OCI-LY7 (cell line): ENCODE measurements at regions not wholly inside any gene's neighbourhood (a gene's known extent, or its start where the extent isn't known, plus 50 kb on each side); places are given as distances from the start of the nearest gene placed in this dataset.

Experiments
- BruUV-seq: library from RNA; stranded (reverse); fragments of 400-500 nt; replicated peaks from 2 replicates; lab custom pipeline; 2021; lab: Mats Ljungman, UMichigan
- CTCF ChIA-PET: fragments of 300-600 bp; sonication (Branson Sonifier 250); formaldehyde crosslinking; loops from one replicate; lab custom pipeline; 2022; ENCODE audit warnings: antibody characterized with exemption; ENCODE audit not compliant: unreplicated experiment; lab: Charles Lee
- POLR2A ChIA-PET: fragments of 300-600 bp; sonication (Branson Sonifier 250); formaldehyde crosslinking; loops from one replicate; lab custom pipeline; 2022; ENCODE audit warnings: antibody characterized with exemption; lab: Charles Lee
- DNase-seq: peaks from one replicate; pipeline ENCODE4 v3.0.0-alpha.2; 2015; ENCODE audit warnings: low spot score
- H2AFZ ChIP-seq: fragments of 200-600 bp; sonication (generic), shearing (Covaris generic); 2 replicates; pipeline ENCODE4 v1.6.1; 2014; ENCODE audit warnings: mild to moderate bottlenecking, antibody characterized with exemption, low read length, moderate library complexity
- H3K27ac ChIP-seq: fragments of 200-600 bp; sonication (generic); 2 replicates; pipeline ENCODE4 v1.5.1; 2014; ENCODE audit warnings: mixed run types, low read depth, mild to moderate bottlenecking, moderate library complexity, low read length, inconsistent platforms; ENCODE audit not compliant: poor library complexity, severe bottlenecking
- H3K36me3 ChIP-seq: fragments of 200-600 bp; sonication (generic); 2 replicates; pipeline ENCODE4 v1.6.1; 2014; ENCODE audit warnings: mild to moderate bottlenecking, antibody characterized with exemption, low read length, moderate library complexity, mixed read lengths; ENCODE audit not compliant: insufficient read depth
- H3K4me1 ChIP-seq: fragments of 200-600 bp; sonication (generic); 2 replicates; pipeline ENCODE4 v1.5.1; 2014; ENCODE audit warnings: mild to moderate bottlenecking, low read length; ENCODE audit not compliant: insufficient read depth, poor library complexity, severe bottlenecking
- H3K4me2 ChIP-seq: fragments of 200-600 bp; sonication (generic); 2 replicates; pipeline ENCODE4 v1.6.1; 2014; ENCODE audit warnings: mild to moderate bottlenecking, low read length
- H3K4me3 ChIP-seq: fragments of 200-600 bp; sonication (generic); 2 replicates; pipeline ENCODE4 v1.5.1; 2014; ENCODE audit warnings: mild to moderate bottlenecking, low read depth, low read length; ENCODE audit not compliant: poor library complexity, severe bottlenecking
- H3K79me2 ChIP-seq: fragments of 200-600 bp; sonication (generic); 2 replicates; pipeline ENCODE4 v1.6.1; 2016; ENCODE audit warnings: low read depth, mild to moderate bottlenecking, low read length, moderate library complexity, mixed read lengths; ENCODE audit not compliant: insufficient read depth
- H3K9me2 ChIP-seq: fragments of 200-600 bp; sonication (generic); 2 replicates; pipeline ENCODE4 v1.6.1; 2016; ENCODE audit warnings: mild to moderate bottlenecking, low read length, mixed read lengths; ENCODE audit not compliant: insufficient read depth
- H3K9me3 ChIP-seq: fragments of 200-600 bp; sonication (generic); 2 replicates; pipeline ENCODE4 v1.6.1; 2014; ENCODE audit warnings: mild to moderate bottlenecking, mixed run types, low read length, mixed read lengths
- H4K20me1 ChIP-seq: fragments of 200-600 bp; sonication (generic); 2 replicates; pipeline ENCODE4 v1.6.1; 2014; ENCODE audit warnings: mild to moderate bottlenecking, antibody characterized with exemption, low read length, moderate library complexity, mixed read lengths; ENCODE audit not compliant: insufficient read depth
- EZH2phosphoT487 ChIP-seq: fragments of 200-600 bp; sonication (generic); IDR thresholded peaks from 2 replicates; pipeline ENCODE4 v1.6.1; 2018; ENCODE audit warnings: low read depth, borderline replicate concordance, mild to moderate bottlenecking, mixed run types, antibody characterized with exemption, low read length, moderate library complexity, mixed read lengths
- intact Hi-C: fragments of 100-400 bp; cut with micrococcal nuclease; formaldehyde crosslinking; loops from one replicate; pipeline ENCODE4 v1.10.0; 2022; ENCODE audit not compliant: unreplicated experiment
- TF ChIP-seq, protein P1 (sequence below): fragments of 200-600 bp; sonication (generic); conservative IDR thresholded peaks from 2 replicates; pipeline ENCODE4 v1.5.1; 2014; ENCODE audit warnings: mild to moderate bottlenecking, antibody characterized with exemption, low read length, moderate library complexity, mixed read lengths

DNA sequence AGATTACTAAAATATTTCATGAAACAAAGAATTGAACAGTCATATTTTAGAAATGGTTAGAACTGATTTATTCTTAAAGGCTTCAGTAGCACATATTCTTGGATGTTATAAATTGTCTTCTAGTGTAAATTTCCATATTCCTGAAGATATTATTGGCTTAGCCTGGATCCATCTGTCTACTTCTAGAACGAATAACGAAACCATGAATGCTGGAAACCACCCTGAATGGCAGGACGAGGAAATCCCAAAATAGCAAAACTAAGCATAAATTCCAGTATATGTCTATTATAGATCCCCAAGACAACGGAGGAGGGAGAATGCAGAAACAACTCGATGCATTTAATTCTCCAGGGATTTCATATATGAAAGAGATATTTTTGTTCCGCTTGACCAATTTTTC lies 2191.0 kb upstream of the ACO1 start:
- CTCF ChIA-PET, result no interaction called here
- Histone ChIP-seq H4K20me1 (no peaks in the 10 kb centered on the region), H3K4me2 (no peak overlapping the region), H3K27ac (no peak overlapping the region), H3K79me2 (no peaks in the 10 kb centered on the region), H3K36me3 (no peaks in the 10 kb centered on the region), H3K4me1 (no peaks in the 10 kb centered on the region), H3K4me3 (no peak overlapping the region), H3K9me3 (peaks cover 16% of the 10 kb centered on the region), H2AFZ (no peak overlapping the region), H3K9me2 (no peaks in the 10 kb centered on the region)
- DNase-seq, result no peak
- no TSS peak for BruUV-seq
- no peak for TF ChIP-seq EZH2phosphoT487
- TF ChIP-seq, protein P1, sequence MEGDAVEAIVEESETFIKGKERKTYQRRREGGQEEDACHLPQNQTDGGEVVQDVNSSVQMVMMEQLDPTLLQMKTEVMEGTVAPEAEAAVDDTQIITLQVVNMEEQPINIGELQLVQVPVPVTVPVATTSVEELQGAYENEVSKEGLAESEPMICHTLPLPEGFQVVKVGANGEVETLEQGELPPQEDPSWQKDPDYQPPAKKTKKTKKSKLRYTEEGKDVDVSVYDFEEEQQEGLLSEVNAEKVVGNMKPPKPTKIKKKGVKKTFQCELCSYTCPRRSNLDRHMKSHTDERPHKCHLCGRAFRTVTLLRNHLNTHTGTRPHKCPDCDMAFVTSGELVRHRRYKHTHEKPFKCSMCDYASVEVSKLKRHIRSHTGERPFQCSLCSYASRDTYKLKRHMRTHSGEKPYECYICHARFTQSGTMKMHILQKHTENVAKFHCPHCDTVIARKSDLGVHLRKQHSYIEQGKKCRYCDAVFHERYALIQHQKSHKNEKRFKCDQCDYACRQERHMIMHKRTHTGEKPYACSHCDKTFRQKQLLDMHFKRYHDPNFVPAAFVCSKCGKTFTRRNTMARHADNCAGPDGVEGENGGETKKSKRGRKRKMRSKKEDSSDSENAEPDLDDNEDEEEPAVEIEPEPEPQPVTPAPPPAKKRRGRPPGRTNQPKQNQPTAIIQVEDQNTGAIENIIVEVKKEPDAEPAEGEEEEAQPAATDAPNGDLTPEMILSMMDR, result no peak
- POLR2A ChIA-PET, result no interaction called here
- intact Hi-C loops, result no loop called here

GRCh38 chr9:30196941-30197340 lies 2187.5 kb upstream of the ACO1 start:
- Histone ChIP-seq H3K9me3 (peaks cover 16% of the 10 kb centered on the region), H3K9me2 (no peaks in the 10 kb centered on the region), H4K20me1 (no peaks in the 10 kb centered on the region), H3K27ac (no peak overlapping the region), H3K4me1 (no peaks in the 10 kb centered on the region), H3K4me3 (no peak overlapping the region), H3K36me3 (no peaks in the 10 kb centered on the region), H3K4me2 (no peak overlapping the region), H3K79me2 (no peaks in the 10 kb centered on the region), H2AFZ (no peak overlapping the region)
- BruUV-seq, result no TSS peak
- ChIA-PET CTCF (no interaction called here), POLR2A (no interaction called here)
- no peak for DNase-seq
- TF ChIP-seq EZH2phosphoT487, result no peak
- TF ChIP-seq, protein P1, result no peak
- intact Hi-C loops, result no loop called here

GRCh38 chr9:30197453-30197852 lies 2187.0 kb upstream of the ACO1 start:
- POLR2A ChIA-PET, result no interaction called here

More at GRCh38 chr9:30197453-30197852, 2187.0 kb upstream of the ACO1 start:
- Histone ChIP-seq H3K4me1 (no peaks in the 10 kb centered on the region), H3K9me2 (no peaks in the 10 kb centered on the region), H2AFZ (no peak overlapping the region), H4K20me1 (no peaks in the 10 kb centered on the region), H3K79me2 (no peaks in the 10 kb centered on the region), H3K9me3 (peaks cover 16% of the 10 kb centered on the region), H3K27ac (no peak overlapping the region), H3K4me2 (no peak overlapping the region), H3K36me3 (no peaks in the 10 kb centered on the region), H3K4me3 (no peak overlapping the region)
- intact Hi-C loops, result no loop called here
- DNase-seq, result no peak
- TF ChIP-seq, protein P1, result no peak
- TF ChIP-seq EZH2phosphoT487, result no peak
- CTCF ChIA-PET, result no interaction called here
- BruUV-seq, result no TSS peak
